GM18909 (cell line): ENCODE measurements at regions not wholly inside any gene's neighbourhood (a gene's known extent, or its start where the extent isn't known, plus 50 kb on each side); places are given as distances from the start of the nearest gene placed in this dataset.
"Not testable (repeated sequence)": the region's sequence is repeated elsewhere in the genome, so short reads cannot be mapped to it uniquely, and the experiment has no call there.

Experiments used
- ATAC-seq: cut with Tn5 transposase; IDR thresholded peaks from one replicate; pipeline ENCODE4 v1.9.1; 2021; ENCODE audit warnings: mild to moderate bottlenecking; ENCODE audit not compliant: unreplicated experiment, poor library complexity

DNA sequence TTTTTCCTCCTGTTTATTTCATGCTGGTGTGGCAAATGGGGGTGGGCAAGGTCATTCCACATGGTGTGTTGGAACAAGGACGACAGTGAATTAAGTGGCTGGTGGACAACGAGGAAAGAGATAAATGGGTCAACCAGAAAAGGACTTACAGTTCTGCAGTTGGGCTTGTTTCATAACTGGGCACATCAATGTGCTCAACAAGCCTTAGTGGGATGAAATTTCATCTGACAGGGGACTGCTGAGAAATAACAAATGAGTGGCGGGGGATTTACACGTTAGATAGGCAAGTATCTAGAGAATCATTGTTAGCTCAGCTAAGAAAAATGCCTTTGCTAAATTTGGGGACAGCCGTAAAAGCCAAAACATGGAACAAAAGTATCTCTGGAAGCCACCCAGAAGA lies 163.6 kb downstream of the NRN1 start:
- ATAC-seq, result no peak

DNA sequence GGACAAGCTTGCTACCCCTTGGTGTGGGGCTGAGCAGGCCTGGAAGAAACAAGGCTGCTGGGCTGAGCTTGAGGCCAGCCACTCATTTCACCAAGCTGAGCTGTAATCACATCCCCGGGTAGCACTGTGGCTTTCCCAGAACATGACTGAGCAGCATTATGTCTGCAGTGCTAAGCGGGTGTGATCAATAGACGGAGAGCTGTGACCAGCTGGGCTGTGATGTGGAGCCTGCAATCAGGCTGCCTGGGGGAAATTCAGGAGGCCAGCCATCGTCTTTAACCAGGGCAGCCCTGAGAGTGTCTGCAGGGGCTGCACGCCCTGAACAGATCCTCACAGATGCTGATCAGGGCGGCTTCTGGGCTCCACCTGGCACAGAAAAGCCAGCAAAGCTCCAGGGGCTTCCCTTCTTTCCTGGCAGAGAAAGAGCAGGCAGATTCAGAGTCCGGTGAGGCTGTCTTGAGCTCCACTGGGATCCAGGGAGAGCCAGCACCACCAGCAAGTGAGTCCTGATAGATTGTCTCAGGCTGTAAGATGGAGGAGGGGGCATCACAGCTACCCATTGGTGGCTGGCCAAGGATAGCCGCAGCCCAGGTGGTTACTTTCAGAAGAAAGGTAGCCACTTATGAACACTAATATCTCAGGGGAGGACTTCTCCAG lies 165.9 kb downstream of the NRN1 start:
- ATAC-seq, result no peak

DNA sequence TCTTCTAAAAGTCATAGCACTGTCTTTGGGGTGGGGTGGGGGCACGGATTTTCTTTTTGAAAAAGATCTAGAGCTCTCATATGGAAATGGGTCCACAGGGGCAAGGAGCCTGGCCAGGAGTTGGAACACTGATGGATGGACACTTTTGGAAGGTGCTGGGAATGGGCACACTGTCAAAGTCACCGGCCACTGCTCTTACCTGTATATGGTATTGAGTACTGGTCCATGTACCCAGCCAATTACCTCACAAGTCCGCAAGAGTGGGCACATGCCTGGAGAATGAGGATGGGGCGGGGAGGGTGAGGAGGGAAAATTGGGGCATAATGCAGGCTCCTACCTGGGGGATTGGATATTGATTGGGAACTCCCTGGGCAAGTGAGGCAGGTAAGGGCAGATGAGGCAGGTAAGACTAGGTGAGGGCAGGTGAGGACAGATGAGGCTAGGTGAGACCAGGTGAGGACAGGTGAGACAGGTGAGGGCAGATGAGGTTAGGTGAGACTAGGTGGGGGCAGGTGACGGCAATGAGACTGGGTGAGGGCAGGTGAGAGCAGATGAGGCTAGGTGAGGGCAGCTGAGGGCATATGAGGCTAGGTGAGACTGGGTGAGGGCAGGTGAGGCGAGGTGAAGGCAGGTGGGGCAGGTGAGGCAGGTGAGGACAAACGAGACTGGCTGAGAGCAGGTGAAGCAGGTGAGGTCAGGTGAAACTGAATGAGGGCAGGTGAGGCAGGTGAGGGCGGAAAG lies 167.9 kb downstream of the NRN1 start:
- ATAC-seq, result no peak

DNA sequence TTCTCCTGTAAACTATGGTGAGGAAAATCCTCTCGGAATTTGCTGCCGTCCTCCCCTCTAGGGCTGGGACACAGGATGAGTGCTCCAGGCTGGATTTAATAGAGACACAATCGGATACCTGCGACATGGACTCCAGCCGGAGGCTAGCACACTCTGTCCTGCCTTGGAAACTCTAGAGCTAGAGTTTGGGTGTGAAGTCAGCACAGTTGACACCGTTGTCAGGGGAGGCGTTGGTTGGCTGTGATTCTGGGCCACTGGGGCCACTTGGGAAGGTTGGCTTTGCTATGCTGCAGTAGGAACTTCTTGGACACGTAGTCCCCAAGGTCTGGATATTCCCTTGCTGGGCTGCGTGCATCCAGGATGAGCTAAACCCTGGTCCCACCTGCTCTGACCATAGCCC lies 169.4 kb downstream of the NRN1 start:
- no peak for ATAC-seq

DNA sequence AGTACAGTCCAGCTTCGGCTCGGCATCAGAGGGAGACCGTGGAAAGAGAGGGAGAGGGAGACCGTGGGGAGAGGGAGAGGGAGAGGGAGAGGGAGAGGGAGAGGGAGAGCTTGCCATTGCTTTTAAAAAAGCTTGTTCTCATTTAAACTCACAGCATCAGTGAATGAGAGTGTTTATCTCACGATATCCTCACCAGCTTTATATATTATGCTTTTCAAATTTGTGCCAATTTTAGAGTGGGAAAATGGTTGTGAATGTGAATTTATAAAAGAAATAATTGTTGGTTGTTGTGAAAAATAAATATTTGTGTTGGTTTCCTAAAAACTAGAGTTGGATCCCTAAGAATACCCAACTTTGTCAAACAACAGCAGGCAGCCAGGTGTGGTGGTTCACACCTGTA lies 170.1 kb downstream of the NRN1 start:
- not testable (repeated sequence) for ATAC-seq

DNA sequence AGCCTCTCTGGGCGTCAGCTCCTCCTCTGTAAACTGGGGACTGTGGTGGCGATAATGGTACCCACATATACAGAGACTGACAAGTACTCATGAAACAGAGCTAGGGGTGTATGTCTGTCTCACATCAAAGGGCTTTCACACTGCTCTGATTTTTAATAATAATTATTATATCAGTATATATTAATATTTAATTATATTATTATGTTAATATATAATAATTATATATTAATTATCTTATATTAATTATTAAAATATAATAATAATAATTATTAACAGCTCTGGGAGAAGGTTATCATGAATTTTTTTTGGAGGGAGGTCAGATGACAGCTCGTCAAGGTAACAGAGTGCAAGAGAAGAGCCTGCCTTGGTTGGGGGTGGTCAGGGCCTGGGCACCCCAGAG lies 173.6 kb downstream of the NRN1 start:
- ATAC-seq, result no peak

DNA sequence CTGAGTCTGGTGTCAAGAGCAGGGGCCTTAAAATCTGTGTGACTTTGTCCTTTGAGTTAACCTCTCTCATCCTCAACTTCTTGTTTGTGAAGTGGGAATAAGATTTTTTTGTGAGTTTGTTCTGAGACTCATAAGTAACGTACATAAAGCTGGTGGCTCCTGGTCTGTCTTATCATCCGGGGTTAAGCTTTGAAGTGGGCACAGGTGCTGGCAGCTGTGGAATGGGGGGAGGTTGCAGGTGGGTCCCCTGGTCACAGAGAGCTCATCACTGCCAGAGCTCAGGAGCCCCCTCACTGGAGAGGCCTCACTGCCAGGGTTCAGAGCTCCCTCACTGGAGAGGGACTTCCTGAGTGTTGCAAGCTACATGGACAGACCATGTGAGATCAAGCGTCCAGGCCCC lies 174.1 kb downstream of the NRN1 start:
- no peak for ATAC-seq

DNA sequence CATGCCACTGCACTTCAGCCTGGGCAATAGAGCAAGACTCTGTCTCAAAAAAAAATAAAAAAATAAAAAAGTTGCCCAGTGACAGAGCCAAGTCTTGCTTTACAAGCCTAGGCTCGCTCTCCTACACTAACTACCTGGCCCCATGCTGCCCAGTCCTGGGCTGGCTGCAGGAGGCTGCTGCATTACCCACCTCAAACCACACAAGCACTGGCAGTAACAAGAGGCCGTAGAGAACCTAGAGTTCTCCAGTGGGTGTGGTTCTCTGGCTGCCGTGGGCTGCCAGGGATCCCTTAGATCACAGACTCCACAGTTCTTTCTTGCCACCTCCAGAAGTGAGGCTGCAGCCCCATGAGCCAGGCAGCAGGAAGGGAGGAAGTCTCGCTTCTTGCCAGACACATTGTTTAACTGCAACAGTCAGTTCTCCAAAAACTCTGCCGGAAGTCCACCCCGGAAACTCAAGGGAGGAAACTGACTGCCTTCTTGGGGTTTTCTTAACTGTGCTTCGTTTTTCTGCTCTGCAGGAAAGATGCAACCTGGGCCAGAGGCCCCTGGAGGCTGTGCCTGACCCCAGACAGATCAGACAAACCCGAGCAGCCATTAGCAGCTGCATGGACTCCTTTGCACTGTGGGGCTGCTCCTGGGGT lies 175.4 kb downstream of the NRN1 start:
- peak; percentile 73 for ATAC-seq

DNA sequence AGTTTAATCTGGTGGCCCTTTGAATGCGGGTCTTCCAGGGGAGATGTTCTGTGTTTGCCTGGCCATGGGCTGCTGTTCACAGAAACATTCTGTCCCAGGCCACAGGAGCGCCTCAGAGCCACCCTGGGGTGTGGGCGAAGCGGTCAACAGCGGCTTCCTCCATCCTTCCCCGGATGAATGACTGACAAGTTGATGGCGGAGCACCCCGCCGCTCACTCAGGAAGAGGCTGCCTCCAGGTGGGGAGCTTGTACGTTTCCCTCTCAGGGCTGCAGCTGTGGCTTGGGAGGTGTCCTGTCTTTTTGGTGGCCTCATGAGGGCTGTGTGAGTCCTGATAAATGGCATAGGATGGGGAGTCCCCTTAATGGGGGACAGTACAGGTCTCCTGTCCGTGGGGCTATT lies 178.4 kb downstream of the NRN1 start:
- no peak for ATAC-seq

DNA sequence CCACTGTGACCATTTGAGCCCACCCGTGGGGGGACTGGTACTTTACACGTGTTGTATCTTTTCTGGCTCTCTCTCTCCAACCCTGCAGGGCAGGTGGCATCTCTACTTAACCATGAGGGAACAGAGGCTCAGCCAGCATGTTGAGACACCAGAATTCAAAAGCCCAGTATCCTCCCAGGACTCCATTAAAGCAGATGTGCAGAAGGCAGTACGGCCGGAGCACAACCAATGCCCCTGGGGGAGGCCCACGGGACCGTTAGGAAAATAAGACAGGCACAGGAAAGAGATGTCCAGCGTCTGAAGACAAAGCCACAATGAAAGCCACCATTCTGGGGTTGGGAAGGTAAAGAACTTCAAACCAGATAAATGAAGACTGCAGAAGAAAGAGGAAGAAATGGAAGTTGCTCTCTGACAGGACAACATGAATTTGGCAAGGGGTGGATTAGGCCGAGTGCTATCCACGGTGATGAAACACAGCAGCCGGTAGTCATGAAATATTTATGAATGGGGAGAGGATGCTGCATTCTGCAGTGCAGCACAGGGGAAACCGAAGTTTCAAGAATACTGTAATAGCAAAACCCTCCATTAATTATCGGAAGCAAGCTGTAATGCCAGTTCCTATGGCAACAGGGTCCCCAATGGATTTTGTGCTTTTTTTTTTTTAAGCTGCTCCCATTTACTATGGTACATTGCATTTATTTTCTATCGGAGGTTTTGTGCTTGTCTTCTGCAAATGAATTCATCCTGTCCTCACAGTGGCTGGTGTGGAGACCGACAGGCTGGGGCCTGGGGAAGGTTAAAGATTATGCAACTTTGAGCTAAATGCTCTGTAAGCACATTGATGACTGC lies 179.4 kb downstream of the NRN1 start:
- ATAC-seq, result no peak

DNA sequence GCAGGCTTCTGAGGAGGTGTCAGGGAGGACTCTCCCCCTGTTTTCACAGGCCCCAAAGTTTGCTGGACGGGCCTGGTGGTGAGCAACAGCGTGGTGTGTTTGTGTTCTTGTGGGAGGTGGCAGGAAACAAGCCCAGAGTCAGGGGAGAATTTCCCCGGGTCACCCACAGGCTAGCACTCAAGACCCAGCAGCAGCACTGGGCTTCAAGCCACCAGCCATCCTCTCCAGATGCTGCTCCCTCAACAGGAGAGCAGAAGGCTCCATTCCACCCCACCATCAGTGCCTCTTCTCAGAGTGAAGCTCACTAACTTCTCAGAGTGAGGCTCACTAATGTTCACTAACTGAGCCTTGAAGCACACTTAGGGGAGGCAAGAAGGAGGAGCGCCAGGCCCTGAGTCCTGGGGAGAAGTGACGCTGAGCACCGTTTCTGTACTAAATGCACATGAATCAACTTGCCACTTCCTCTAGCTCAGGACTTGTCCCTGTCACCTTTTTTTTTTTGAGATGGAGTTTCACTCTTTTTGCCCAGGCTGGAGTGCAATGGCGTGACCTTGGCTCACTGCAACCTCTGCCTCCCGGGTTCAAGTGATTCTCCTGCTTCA lies 182.2 kb downstream of the NRN1 start:
- not testable (repeated sequence) for ATAC-seq
